DMS53 (cell line): ENCODE measurements at regions not wholly inside any gene's neighbourhood (a gene's known extent, or its start where the extent isn't known, plus 50 kb on each side); places are given as distances from the start of the nearest gene placed in this dataset.

Experiments
- DNase-seq: peaks from one replicate; lab custom pipeline; 2025; lab: John Stamatoyannopoulos, UW

- DNase-seq: no peak
These were observed 197.9 kb downstream of the NXPE2 start for GRCh38 chr11:114876234-114876633.

DNA sequence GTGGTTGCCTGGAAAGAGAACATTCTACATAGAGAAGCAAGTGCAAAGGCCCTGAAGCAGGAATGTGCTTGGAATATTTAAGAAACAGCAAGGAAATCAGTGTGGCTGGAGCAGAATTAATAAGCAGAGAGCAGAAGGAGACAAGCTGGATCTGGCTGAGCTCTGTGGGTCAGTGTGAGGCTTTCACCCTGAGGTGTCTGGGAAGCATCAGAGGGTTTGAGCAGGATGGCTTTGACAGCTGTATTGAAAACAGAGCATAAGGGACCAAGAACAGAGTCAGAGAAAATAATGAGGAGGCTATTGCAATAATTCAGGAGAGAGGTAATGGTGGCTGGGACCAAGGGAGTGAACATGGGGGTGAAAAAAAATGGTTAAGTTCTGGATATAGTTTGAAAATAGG is 199.6 kb downstream of the NXPE2 start:
- DNase-seq: no peak

DNA sequence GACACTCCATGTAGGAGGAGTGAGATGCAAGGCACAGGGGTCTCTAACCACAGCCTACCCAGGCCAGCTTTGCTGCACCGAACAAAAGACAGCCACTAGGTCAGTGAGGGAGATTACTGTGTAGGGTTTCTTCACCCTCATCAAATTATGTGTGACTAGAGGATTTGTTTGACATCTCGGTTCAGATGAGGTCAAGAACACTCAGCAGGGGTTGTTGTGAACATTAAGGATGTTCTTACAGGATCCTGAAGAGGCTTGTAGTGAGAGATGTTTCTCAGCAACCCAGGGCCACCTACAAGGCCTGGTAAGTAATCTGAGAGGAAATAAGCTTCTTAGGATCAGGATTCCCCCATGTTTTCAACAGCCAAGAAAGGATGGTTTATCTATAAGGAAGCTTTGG is 202.1 kb downstream of the NXPE2 start:
- peak; percentile 45 for DNase-seq

DNA sequence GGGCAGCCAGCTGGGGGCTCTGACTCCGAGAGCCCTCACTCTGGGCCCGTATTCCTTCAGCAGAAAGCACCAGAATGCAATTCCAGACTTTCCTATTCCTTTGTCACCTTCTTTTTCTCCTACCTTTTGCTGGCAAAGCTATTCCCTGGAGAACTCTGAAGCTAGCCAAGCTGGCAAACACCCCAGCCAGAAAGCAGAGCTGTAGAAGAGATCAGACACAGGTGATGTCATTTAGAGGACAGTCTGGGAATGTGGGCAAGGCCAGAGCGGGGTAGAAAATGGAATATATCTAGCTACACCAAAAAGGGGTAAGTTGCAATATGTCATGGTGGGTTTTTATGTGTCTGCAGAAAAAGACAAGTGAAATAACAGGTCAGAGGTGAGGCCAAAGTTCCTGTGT is 205.1 kb downstream of the NXPE2 start:
- no peak for DNase-seq

- no peak for DNase-seq
These were observed 208.4 kb downstream of the NXPE2 start for GRCh38 chr11:114886644-114887265.

DNA sequence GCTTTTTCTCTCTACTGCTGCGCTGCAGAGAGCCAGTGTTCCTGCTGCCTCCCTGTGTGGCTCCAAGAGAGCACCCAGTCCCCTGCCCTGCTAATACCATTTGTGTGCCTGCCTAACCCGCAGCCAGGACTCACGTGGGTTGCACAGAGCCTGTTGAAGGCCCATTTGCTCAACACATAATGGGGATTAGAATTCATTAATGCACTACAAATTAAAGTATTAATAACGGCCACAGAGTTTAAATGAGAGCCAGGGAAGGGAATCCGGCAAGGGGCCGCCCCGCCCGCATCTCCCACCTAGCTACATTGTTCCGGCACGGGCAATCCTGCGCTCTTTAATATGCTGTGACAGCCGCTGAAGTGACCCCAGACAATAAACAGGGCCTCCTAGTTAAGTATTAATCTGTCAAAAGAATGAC is 211.3 kb downstream of the NXPE2 start:
- peak; percentile 9 for DNase-seq

- peak; percentile 32 for DNase-seq
These were observed 211.7 kb downstream of the NXPE2 start for GRCh38 chr11:114890038-114890437.

- no peak for DNase-seq
These were observed 213.6 kb downstream of the NXPE2 start for GRCh38 chr11:114891911-114892310.

DNA sequence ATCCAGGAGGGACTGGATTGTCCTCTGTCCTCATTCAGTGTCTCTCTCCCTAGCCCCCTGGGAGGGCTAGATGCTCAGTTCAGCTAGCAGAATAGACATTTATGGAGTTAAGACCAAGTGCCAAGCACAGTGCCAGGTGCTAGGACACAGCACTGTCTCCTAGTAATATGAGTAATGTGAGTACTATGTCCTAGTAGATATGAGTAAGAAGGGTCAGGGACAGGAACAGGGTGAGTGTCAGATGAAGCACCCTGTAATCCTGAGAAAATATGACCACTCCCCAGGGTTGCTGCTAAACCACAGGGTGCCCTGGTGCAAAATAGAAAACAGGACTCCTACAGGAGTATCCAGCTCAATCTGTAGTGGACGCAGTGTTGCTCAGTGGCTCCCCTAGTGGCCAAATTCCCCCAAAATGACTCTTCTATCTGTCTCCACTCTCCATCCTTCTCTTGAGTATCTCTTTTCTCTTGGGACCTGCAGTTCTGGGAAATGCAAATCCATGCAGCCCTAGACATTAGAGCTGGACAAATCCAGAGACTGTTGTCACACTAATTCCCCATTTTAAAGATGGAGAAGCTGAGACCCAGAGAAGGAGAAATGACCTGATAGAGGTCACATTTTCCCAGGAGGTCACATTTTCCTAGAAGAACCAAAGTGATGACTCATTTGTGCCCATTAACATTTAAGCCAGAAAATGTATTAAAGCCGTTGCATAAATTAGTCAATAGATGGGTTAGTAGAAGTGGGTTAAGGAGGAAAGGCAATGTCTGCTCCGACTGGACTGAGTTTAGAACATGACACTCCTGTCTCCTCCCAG is 214.3 kb downstream of the NXPE2 start:
- DNase-seq: peak; percentile 60

GRCh38 chr11:114893329-114893728 is 215.0 kb downstream of the NXPE2 start:
- no peak for DNase-seq

GRCh38 chr11:114896594-114896993 is 218.3 kb downstream of the NXPE2 start:
- DNase-seq: no peak

- DNase-seq: peak; percentile 6
These were observed 231.5 kb downstream of the NXPE2 start for GRCh38 chr11:114909866-114910265.

- no peak for DNase-seq
These were observed 234.5 kb downstream of the NXPE2 start for GRCh38 chr11:114912826-114913225.

GRCh38 chr11:114914231-114915005 is 236.1 kb downstream of the NXPE2 start:
- peak; percentile 24 for DNase-seq

GRCh38 chr11:114915871-114916805 is 237.8 kb downstream of the NXPE2 start:
- DNase-seq: no peak

- DNase-seq: no peak
These were observed 240.0 kb downstream of the NXPE2 start for GRCh38 chr11:114918286-114918685.

DNA sequence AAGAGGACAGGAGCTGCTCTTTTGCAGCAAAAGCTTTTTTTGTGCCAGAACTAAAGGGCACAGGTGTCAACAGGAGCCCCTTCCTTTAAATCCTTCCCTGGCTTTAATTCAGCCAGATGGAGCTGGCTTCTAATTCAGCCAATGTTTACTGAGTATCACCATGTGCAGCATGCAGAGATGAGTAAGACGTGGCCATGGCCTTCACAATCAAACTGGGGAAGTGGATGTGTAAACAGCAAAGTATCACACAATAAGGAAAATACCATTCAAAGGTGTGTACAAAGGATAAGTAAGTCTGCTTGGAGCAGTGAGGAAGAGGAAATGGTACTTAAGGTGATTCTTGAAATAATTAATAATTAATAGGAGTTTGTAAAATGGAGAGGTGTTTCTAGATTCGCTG is 243.4 kb downstream of the NXPE2 start:
- peak; percentile 65 for DNase-seq

DNA sequence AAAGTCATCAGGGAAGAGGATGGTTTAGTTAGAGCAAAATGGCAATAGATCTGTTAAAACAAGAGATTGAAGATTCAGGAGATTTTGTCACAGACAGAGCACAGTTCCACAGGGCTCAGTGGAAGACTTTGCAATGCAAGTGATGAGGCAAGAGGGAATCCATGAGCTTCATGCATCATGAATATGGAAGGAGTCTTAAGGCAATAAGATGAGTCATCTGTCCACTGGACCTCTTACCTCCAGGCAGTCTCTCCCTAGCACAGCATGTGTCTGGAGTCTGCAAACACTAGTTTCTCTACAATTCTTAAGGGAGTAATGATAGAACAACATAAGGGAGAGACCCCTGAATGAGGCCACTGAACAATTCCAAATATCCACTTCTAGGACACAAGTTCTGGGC is 245.7 kb downstream of the NXPE2 start:
- peak; percentile 30 for DNase-seq

DNA sequence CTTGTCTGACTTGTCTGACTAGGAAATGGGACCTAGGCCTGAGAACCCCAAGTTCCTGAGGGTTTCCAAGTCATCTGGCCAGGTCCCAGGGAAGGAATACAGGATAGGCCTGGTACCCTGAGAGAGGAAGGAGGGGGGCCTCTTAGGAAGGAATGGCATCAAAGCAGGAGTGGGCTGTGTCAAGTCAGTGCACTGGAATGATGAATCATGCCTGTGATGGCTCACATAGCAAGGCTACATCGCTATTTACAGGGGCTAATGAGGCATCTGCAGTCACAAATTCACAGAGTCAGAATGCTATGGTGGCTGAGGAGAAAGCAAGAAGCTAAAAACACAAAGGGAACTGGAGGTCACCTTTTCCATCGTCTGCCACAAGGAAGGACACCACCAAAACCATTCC is 247.3 kb downstream of the NXPE2 start:
- DNase-seq: no peak

DNA sequence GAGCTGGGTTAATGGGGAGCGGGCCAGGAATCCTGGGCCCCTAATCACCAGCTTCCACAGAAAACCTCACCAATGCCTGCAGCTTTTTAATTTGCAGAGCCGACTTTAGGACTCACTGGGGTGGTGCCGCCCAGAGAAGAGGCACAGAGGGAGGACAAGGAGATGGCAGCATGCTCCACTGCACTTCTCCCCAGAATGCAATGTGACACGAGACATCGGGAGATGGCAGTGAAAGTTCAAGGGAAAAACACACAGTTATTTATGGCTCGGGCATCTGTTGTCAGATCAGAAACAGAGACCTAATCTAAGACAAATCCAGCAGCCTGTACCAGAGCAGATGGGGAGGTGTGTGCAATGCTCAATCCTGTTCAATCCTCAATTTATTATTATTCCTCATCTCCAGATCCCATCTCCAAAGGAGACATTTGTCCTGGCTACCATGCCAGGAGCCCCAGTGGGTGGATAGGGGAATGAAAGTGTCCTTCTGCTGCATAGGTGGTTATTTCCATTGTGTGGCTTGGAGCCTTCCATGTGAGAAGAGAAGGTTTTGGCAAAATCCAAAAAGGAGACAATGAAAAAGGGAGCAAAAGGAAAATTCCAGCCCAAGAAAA is 250.0 kb downstream of the NXPE2 start:
- no peak for DNase-seq

DNA sequence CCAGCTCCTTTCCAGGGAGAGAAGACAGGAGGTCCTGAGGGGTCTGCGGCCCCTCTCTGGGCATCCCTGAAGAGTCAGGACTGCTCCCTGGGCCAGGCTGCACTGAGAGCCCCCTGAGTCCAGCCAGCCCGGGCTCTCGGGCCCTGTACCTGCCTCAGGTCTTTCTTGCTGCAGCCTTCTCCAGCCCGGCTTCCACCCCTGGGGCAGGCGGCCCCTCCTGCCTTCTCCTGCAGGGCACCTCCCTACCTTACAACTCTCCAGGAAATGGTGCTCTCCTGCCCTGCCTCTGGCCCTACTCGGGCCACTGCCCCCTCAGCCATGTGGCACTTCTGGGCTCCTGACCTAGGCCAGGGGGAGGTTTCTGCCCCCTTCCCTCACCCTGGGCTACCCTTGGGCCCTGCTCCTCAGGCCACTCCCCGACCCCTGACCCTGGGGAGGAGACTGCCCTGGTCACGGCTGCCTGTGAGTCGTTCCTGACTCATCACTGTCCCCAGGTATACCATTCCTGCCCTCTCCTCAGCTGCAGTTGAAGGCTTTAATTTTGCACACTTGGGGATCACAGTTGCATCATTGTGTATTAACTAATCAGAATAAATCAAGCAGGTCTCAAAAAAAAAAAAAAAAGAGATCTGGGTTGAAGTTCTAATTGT is 251.1 kb downstream of the NXPE2 start:
- peak; percentile 20 for DNase-seq
